HG02588 (cell line): ENCODE measurements at regions not wholly inside any gene's neighbourhood (a gene's known extent, or its start where the extent isn't known, plus 50 kb on each side); places are given as distances from the start of the nearest gene placed in this dataset.

ENCODE experiments used
- ATAC-seq: cut with Tn5 transposase; IDR thresholded peaks from one replicate; pipeline ENCODE4 v1.9.1; 2021; ENCODE audit warnings: mild to moderate bottlenecking, moderate library complexity; ENCODE audit not compliant: unreplicated experiment

DNA sequence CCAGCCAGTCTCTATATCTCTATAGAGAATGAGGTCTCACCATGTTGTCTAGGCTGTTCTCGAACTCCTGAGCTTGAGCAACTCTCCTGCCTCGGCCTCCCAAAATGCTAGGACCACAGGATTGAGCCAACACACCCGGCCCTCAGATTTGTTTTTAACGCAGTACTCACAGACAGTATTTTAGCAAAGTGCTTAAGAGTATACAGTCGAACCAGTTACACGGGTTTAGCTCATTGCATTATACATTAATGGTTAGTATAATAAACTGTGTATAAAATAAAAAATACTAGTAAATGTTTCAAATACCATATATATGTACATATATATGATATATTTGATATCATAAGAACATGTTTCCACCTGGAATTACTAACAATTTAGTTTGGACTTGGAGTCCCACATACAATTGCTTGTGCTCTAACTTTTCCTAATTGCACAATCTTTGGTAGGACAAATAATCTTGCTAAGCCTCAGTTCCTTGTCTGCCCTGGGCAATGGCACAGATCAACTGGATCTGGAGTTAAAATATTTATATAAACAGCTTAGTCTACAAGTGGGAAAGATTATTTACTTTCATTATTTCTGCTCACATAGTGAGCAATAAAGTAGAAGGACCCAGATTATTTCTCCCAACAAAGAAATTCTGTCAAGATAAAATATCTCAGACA, 508.9 kb upstream of the LRATD1 start:
- no peak for ATAC-seq

DNA sequence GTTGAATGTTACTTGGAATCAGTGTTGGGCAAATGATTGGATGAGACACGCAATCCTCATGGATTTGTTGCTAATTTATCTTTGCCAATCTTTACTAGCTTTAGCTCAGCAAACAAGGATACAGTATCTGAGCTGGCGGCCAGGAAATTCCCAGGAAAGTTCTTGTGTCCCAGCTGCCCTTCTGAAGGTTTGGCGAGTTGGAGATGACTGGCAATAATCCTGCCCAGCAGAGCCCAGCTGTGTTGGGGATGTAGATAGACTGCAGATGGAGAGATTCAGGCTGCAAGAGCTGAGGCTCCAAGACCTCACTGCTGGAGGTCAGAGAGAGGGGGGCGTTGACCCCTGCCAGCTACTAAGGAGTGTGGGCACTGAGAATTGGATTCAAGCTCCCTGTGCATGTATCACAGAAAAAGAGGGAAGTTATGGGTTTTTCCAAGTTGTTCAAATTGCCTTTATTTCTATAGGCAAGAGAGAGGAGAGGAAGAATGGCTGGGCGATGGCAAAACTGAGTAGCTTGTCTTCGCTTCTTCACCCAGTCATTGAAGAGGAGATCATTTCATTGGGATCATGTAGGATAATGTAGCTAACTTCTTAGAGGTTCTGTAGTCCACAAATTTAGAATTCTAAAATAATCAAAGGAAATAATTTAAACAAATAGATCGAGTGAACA, 506.8 kb upstream of the LRATD1 start:
- no peak for ATAC-seq

GRCh38 chr2:14126846-14127245, 505.7 kb upstream of the LRATD1 start:
- no peak for ATAC-seq

GRCh38 chr2:14127765-14128164, 504.8 kb upstream of the LRATD1 start:
- ATAC-seq = no peak

- no peak for ATAC-seq
Observed at GRCh38 chr2:14132386-14132785, 500.1 kb upstream of the LRATD1 start.

DNA sequence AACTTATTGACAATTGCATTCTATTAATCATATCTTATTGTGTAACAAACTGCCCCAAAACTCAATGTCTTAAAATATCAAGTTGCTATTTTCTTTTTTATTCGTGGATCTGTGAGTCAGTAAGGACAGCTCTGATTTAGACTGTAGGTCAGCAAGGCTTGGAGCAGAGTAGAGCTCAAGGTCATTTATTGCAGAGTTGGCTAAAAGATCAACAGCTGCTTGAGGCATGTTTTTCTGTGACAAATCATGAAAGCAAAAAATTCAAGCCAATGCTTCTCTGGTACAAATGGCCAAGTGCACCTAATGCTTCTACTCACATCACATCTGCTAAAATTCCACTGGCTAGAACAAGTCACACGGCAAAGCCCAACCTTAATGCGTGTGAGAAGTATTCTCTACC, 497.7 kb upstream of the LRATD1 start:
- no peak for ATAC-seq

DNA sequence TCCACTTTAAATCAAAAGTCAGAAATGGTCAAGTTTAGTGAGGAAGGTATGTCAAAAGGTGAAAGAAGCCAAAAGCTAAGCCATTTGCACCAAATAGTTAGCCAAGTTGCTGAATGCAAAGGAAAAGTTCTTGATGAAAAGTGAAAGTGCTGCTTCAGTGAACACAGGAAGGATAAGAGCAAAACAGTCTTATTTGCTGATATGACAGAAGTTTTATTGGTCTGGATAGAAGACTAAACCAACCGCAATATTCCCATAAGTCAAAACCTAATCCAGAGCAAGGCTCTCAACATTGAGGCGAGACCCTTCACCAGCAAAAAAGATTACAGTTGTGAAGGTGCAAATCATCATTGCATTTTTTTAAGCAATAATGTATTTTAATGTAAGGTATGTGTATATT, 496.5 kb upstream of the LRATD1 start:
- ATAC-seq = no peak

- no peak for ATAC-seq
Observed at GRCh38 chr2:14137643-14138042, 494.9 kb upstream of the LRATD1 start.

DNA sequence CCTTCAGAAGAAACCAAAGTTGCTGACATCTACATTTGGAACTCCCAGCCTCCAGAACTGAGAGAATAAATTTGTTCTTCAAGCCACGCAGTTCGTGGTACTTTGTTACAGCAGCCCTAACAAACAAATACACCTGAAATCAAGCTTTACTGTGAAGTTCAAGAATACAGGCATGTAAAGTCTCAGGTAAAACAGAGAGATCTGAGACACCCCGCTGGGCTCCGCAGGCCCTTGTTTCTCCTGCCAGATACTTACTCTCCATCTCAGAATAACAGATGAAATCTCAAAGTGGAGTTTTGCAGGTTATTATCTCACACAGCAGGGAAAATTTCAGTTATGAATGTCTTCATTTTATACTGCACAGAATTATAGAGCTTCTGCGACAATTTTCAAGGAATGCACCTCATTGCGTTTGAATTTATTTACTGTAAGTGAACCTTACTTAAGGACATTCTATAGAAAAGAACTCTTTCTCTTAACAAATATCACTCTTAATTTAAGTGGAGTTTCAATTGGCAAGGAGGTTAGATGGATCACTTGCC, 492.4 kb upstream of the LRATD1 start:
- no peak for ATAC-seq

GRCh38 chr2:14143435-14143834, 489.1 kb upstream of the LRATD1 start:
- ATAC-seq = no peak

DNA sequence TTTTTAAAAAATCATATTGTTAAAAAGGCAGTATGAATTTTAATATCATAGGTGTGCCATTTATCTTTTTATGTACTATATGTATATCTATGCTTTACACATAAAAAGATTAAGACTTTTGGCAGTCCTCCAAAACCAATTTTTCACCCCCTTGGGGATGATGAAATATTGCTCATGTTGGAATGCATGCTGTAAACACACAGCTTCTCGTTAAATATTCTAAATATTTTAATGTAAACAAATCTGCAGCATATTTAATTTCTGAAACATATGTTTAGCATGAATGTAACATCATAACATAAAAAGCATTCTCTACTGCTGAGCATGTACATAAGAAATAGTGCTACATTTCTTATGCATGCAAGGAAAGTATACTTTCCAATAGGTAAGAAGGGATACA, 484.3 kb upstream of the LRATD1 start:
- no peak for ATAC-seq

- no peak for ATAC-seq
Observed at GRCh38 chr2:14157816-14158215, 474.7 kb upstream of the LRATD1 start.

- ATAC-seq = no peak
Observed at GRCh38 chr2:14180333-14180732, 452.2 kb upstream of the LRATD1 start.

- no peak for ATAC-seq
Observed at GRCh38 chr2:14182227-14182946, 450.1 kb upstream of the LRATD1 start.

DNA sequence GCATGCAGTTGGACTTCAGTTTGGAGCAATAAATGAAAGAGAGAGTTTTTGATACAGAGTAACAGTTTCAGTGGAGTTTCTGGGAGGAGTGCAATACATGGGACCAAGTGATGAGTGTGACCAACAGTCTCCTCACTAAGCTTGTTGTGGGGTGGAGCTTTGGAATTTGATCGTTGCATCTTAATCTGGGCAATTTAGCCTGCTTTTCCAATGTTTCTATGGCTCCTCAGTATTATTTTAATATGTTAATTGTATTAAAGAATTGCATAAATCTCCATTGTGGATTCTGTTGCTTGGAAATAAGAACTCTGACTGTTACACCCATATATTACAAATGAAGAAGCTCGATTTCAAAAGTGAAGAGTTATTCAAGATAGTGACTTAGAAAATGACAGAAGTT, 446.6 kb upstream of the LRATD1 start:
- ATAC-seq = no peak

DNA sequence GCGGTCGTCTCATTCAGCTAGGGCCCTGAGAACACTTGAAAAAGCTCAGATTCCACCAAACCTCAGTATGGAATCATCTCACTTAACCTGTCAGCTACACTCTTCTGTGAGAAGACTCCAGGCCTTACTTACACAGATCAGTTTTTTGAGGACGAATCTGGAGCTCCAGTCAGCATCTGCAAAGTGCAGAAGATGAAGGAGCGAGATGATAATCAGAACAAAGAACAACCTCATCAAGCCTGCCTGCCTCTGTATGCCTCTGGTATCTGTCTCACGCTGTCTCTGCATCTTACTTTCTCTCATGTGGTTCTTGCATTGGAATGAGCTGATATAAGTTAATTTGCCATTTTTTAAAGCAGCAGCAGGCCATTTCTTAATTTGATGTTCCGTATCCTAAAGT, 444.1 kb upstream of the LRATD1 start:
- no peak for ATAC-seq

GRCh38 chr2:14189929-14190328, 442.6 kb upstream of the LRATD1 start:
- ATAC-seq = no peak

DNA sequence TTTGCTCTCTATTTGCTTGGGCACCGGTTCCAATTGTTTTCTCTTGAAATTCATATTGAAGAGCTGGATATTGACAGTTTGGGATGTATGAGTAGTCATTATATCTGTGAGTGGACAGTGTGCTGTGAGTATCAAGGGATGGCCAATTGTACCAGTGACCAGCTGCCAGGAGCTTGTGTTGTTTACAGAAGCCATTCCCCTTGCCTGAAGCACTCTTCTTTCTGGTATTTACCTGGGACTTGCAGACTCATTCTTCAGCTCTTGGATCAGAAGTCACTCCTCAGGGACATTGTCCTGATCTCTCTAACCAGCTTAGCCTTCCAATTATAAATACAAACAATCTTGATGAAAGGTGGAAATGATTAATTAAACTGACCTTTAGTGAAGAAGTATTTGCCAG, 438.3 kb upstream of the LRATD1 start:
- no peak for ATAC-seq

- no peak for ATAC-seq
Observed at GRCh38 chr2:14197293-14197692, 435.2 kb upstream of the LRATD1 start.

GRCh38 chr2:14199040-14199439, 433.5 kb upstream of the LRATD1 start:
- ATAC-seq = no peak

DNA sequence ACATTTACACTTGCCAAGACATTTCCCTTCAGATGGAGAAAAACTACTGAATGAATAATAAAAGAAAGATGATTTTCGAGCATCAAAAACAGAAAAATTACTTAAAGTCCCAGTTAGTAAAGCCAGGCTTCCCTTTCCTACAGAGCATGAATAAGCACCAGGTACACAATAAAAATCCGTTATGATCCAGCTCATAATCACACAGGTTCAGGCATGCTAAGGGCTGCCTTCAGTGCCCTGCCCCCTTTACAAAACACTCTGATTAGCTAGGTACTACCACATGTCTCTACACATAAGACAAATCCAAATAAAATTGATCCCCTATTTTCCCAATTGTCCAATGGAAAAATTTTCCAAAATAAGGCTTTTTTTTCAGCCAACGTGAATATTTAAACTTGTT, 413.2 kb upstream of the LRATD1 start:
- ATAC-seq = no peak

DNA sequence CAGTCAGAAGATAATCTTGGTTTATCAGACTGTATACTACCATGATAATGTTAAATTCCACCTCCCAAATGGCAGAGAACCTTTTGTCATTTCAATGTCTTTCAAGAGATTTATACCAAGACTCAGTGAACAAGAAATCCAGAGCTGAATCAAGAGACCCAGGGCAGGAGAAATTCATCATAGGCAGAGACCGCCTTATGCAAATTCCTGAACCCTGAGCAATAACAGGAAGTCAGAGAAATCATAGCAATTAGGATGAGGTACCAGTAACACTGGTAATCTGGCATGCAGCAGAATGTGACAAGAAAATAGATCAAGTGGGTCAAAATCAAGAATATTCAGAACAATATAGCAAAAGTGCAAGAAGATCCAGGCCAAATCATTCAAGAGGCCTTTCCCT, 412.4 kb upstream of the LRATD1 start:
- ATAC-seq = no peak
